ENCODE measurements at regions not wholly inside any gene's neighbourhood (a gene's known extent, or its start where the extent isn't known, plus 50 kb on each side); places are given as distances from the start of the nearest gene placed in this dataset.

DNA sequence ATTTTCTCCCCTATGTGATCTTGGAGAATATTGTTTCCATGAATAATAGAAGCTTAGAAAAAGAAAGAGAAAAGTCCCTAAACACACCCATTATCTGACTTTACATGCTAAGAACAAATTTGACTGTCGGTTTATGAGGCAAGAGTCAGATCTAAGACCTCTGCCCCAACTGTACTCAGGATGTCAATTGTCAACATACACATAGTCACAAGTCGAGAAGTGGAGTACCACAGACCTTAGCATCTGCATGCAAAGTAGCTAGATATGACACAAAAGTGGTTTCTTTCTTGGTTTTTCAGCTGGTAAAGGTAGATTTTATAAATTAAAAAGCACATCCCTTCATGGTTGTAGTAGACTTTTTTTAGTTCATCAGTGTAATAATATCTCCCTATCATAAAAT, 97.2 kb upstream of the DPYD start:
- no peak for DNase-seq

DNA sequence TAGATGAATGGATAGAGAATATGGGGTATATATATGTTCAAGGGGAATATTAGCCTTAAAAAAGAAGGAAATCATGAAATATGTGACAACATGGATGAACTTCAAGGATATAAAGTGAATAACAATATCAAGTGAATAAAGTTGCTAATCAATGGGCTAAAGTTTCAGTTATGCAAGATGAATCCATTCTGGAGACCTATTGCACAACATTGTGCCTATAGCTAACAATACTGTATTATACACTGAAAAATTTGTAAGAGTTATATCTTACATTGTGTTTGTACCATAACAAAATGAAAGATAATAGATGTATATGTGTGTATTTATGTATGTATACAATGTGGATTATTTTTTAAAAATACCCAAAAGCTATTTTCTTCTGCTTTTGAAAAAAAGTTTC, 96.3 kb upstream of the DPYD start:
- no peak for DNase-seq

DNA sequence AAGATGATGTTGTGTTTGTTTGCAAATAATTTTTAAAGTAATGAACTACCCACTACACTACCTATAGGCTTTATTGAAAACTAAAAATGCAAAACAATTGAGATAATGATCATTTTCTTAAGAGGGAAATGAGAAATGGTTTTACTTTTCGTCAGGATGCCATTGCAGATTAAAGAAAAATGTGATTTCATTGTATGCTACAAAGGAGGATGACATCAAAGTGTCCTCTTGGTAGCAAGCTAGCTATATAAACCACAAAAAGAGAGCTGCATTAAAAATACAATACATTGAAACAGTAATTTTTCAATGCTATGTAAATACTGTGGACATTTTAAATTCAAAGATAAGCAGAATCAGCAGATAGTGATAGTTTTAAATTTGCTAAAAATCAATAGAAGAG, 87.5 kb upstream of the DPYD start:
- no peak for DNase-seq

DNA sequence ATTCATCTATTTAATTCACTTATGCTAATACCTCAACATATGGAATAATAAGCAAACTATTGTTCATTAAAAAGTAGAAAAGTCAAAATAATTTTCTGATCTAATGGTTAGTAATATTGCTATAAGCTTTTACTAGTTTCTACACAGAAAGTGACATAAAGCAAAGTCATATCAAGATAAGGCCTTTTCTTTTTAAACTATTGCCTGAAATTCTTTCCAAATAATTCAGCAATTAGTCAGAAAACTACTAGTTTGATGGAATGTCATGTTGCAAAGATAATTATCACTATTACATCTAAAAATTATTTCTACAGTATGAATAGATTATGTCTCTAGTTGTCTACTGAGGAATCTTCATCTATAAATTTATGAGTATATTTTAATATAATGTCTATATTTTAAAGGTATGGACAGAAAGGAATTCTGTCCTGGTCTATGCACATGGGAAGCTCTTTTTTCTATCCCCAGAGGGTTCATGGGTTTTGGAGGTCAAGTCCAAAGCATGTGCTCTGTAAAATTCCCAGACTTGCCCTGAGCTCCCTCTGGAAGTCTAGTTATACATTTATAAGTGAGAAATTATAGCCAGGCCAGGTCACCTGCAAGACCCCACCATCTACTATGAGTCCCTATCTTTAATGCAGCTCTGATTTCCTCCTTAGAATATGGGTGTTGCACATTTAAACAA, 84.6 kb upstream of the DPYD start:
- DNase-seq, result no peak

DNA sequence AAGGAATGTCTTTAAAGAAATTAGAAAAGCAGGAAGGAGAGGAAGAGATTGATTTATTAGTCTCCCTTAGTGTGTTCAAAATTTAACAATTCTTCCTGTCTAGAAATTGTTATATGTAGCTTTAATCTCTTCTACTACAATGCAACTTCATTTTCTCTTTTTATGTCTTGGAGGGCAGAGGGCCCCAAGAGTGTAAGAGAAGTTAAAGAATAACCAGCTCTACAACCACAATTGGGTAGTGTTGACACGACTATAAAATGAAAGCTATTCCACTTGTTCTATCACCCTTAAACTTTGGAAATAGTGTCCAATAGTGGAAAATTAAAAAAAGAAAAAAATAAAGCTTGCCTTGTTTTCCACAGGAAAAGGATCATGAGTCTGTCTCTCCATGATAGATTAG, 82.6 kb upstream of the DPYD start:
- DNase-seq, result no peak

DNA sequence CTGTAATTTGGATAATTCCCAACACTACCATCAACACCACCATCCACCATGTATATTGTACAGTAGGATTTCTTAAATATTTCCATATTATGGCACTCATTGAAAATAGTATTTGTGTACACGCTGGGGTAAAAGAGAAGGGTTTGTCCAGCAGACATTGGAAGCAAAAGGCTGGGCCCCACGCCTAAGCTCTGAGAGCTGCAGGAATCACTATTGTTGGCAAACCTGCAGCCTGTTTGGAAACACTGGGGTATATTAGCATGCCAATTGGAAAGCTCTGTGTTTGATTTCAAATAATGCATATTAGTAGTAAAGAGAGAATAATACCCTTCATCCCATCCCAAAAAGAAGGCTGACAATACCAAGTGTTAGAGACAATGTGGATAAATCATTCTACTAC, 81.5 kb upstream of the DPYD start:
- DNase-seq, result no peak

DNA sequence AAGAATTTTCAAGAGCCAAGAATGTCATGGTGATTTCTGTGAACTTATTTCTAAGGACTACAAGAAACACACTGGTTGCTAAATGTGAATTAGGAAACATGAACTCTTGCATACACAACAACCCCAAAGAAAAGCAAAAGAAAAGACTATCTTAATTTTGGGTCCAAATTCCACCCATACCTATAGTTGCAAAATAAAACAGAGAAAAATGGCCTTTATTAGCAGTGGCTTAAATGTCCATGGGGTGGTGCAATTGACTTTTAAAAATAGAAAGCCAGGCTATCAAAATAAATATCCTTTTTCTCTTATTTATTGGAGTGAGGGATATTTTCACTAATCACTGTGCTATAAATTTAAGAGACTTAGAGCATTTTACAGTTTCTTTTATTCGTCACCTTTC, 80.9 kb upstream of the DPYD start:
- no peak for DNase-seq

DNA sequence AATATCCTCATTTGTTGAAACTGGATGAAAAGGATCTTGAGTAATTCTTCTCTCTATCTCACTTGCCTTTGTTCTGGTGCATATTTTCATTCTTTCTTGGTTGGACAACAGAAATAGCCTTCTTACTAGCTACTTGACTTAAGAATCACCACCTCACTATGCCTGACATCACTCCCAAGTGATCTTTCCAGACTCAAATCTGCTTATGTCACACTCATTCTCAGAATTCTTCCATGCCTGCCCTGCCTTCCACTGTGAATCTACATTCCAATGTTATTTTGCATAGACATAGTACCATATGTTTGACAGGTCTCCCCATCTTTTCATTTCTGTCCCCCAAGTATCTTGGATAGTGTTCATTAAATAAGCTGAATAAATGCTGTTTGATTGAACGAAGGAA, 78.5 kb upstream of the DPYD start:
- DNase-seq, result no peak

DNA sequence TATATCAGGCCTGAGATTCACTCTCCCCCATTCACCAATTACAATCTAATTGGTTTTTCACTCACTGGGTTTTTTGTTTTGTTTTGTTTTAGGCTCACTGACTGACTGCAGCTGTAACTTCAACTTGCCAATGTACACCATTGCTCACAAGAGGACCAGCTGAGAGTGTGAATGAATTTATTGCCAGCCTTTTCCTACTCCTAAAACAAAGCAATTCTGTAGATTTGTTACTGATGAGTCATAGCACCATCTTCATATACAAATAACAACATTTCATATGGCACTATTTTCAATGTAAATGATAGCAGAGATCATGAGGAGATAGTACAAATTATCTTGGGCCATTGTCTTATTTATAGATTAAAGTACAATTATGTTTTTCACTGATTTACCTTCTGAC, 76.0 kb upstream of the DPYD start:
- no peak for DNase-seq

DNA sequence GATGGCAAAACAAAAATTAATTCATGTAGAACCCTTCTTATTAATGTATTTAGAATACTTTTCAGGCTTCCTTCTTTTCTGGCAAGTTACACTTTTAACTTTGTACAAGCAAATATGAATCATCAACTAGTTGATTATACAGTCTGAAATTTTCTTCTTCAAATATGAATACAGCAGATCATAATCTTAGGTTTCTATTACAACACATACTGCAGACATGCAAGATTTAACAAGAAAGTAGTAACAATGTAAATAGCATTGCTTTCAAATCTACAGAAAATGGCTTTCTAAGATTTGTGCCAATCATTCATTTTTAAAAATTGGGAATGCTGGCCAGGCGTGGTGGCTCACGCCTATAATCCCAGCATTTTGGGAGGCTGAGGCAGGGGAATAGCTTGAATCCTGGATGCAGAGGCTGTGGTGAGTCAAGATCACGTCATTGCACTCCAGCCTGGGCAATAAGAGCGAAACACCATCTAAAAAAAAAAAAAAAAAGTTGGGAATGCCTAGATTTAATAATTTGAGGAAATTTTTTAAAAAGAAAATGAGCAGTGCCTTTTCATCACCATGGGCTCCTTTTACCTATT, 68.4 kb upstream of the DPYD start:
- no peak for DNase-seq

DNA sequence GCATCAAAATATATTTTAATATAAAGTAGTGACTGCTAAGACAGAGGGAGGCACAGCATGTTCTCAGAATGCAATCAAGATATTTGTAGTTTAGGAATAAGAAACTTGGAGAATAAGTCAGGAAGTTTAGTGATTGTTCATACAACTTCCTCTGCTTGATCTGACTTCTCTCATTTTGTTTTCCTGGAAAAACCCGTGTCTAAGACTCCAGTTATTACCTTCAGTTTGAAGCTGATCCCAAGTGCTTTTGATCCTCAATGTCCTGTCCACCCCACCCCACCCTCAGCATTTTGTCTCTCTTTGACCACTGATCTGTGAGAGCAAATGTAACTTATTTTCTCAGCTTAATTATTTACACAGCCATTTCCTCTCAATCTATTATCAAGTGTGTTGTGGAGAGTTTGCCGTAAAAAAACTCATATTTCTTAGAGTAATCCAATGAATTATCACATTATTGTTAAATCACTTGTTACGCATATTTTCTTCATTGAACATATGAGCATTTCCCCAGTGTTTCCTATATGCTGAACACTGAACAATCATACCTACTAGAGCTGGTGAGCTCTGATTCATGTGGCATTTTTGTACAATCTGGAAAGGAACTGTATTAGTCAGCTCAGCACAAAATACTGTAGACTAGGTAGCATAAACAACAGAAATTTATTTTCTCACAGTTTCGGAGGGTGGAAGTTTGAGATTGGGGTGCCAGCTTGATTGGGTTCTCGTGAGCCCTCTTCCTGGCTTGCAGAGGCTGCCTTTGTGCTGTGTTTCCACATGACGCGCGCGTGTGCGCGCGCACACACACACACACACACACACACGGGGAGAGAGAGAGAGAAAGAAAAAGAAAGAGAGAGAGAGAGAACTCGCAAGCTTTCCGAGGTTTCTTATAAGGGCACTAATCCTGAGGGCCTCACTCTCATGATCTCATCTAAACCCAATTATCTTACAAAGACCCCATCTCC, 65.5 kb upstream of the DPYD start:
- no peak for DNase-seq

DNA sequence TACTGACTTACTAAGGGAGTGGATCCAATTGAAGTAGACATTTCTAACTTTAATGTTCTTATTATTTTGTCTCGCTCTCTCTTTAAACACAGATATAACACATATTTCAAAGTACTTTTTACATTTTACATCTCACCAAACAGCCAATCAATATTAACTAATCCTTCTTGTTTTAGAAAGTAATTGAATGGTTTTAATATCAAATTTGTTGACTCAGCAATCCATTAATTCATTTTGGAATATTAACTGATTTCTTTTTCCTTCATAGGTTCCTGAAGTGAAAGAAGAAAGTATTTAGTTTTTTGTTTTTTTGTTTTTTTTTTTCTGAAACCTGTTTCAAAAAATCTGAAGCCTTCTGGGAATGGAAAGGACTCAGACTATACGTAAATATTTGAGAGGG, 62.3 kb upstream of the DPYD start:
- no peak for DNase-seq

DNA sequence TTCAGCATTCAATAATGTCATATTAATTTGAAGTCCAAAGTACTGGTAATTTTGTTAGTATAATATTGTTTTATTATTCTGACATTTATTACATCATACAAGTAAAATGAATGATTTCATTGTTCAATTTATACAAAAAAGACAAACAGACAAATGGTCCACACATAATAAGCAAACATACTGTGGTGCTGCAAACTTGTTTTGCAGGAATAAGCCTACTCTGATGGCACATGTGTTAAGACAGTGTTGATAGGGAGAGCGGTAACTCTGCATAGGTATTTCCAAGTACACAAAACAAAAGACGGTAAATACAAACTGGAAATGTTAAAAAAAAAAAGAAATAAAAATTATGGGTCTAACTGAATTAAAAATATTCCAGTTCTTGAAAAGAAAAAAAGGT, 59.7 kb upstream of the DPYD start:
- no peak for DNase-seq

DNA sequence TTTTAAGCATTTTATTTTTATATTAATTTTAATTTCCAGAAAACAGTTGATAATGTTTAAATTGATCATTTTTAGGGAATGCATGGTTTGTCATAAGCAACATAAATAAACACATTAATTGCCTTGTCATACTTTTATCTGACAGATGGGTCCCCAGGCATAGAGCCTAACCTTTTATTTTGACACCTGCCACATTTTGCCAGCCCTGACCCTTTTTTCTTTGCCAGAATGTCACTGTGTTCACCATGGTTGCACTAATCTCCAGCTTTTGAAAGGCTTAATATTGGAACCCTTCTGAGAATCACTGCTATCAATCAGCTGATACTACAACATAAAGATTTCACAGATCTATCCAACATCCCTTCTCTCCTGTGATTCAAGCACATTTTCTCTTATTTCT, 56.0 kb upstream of the DPYD start:
- no peak for DNase-seq

Data from activated T-cell treated with anti-CD3 and anti-CD28 coated beads, Interleukin-2, amount 50 U/mL, for 1 hour (primary cell).